Endodermal cell (in vitro differentiated cells): ENCODE measurements at regions not wholly inside any gene's neighbourhood (a gene's known extent, or its start where the extent isn't known, plus 50 kb on each side); places are given as distances from the start of the nearest gene placed in this dataset.

Source experiments
- DNase-seq: peaks from one replicate; pipeline ENCODE4 v3.0.0-alpha.2; 2017
- H3K27ac ChIP-seq: 2 replicates; pipeline ENCODE4 v1.5.1; 2013; ENCODE audit warnings: mild to moderate bottlenecking, low read depth, low read length, moderate library complexity
- H3K27me3 ChIP-seq: 2 replicates; pipeline ENCODE4 v1.6.1; 2013; ENCODE audit warnings: mild to moderate bottlenecking, low read length, moderate library complexity; ENCODE audit not compliant: insufficient read depth, control insufficient read depth, poor library complexity, severe bottlenecking
- H3K36me3 ChIP-seq: 2 replicates; pipeline ENCODE4 v1.7.0; 2013; ENCODE audit warnings: mild to moderate bottlenecking, low read length, moderate library complexity; ENCODE audit not compliant: control insufficient read depth, insufficient read depth
- H3K4me1 ChIP-seq: one replicate; pipeline ENCODE4 v1.7.0; 2013; ENCODE audit warnings: low read length; ENCODE audit not compliant: control insufficient read depth, insufficient read depth
- H3K4me3 ChIP-seq: 2 replicates; pipeline ENCODE4 v1.5.1; 2013; ENCODE audit warnings: mild to moderate bottlenecking, low read length, moderate library complexity
- H3K9ac ChIP-seq: 2 replicates; pipeline ENCODE4 v1.6.1; 2013; ENCODE audit warnings: mild to moderate bottlenecking, low read length, moderate library complexity; ENCODE audit not compliant: poor library complexity, severe bottlenecking; ENCODE audit errors: extremely low read depth
- H3K9me3 ChIP-seq: 2 replicates; pipeline ENCODE4 v1.6.1; 2013; ENCODE audit warnings: mild to moderate bottlenecking, low read length, moderate library complexity; ENCODE audit not compliant: control insufficient read depth
- H3K27ac Mint-ChIP-seq: 2 replicates; pipeline ENCODE4 v1.8.0; 2020; ENCODE audit warnings: mixed read lengths
- H3K27me3 Mint-ChIP-seq: 2 replicates; pipeline ENCODE4 v1.8.0; 2021; ENCODE audit warnings: mild to moderate bottlenecking, mixed read lengths; ENCODE audit not compliant: insufficient read depth
- H3K36me3 Mint-ChIP-seq: 2 replicates; pipeline ENCODE4 v1.8.0; 2020; ENCODE audit warnings: low read depth, mixed read lengths
- H3K4me1 Mint-ChIP-seq: 2 replicates; pipeline ENCODE4 v1.8.0; 2020; ENCODE audit warnings: mixed read lengths
- H3K4me3 Mint-ChIP-seq: 2 replicates; pipeline ENCODE4 v1.8.0; 2020; ENCODE audit warnings: mild to moderate bottlenecking, moderate library complexity, mixed read lengths
- H3K9me3 Mint-ChIP-seq: 2 replicates; pipeline ENCODE4 v1.8.0; 2020; ENCODE audit warnings: mild to moderate bottlenecking, mixed read lengths
- WGBS, 2 experiments: methylation state at CpG; one replicate each; pipeline versions ENCODE4 v1.1.5 to v1.1.7; 2013; ENCODE audit warnings: missing lambda C conversion rate in 2 of 2, mixed read lengths in 1 of 2; ENCODE audit not compliant: insufficient coverage in 1 of 2, insufficient read length in 1 of 2; 5-methylcytosine and 5-hydroxymethylcytosine counted together
- TF ChIP-seq, protein P1 (sequence below): fragments of 200-600 bp; sonication (generic); conservative IDR thresholded peaks from 2 replicates; pipeline ENCODE4 v1.5.0; 2021; ENCODE audit warnings: antibody characterized with exemption, mild to moderate bottlenecking

- Histone ChIP-seq H3K27me3 (no peaks in the 10 kb centered on the region), H3K9ac (no peak overlapping the region), H3K9me3 (no peaks in the 10 kb centered on the region), H3K36me3 (no peaks in the 10 kb centered on the region), H3K4me3 (no peak overlapping the region), H3K27ac (no peak overlapping the region), H3K4me1 (peaks cover 4% of the 10 kb centered on the region)
- H3K27ac Mint-ChIP-seq, result no peak overlapping the region
- H3K4me1 Mint-ChIP-seq, result peaks cover 15% of the 10 kb centered on the region
- TF ChIP-seq, protein P1, sequence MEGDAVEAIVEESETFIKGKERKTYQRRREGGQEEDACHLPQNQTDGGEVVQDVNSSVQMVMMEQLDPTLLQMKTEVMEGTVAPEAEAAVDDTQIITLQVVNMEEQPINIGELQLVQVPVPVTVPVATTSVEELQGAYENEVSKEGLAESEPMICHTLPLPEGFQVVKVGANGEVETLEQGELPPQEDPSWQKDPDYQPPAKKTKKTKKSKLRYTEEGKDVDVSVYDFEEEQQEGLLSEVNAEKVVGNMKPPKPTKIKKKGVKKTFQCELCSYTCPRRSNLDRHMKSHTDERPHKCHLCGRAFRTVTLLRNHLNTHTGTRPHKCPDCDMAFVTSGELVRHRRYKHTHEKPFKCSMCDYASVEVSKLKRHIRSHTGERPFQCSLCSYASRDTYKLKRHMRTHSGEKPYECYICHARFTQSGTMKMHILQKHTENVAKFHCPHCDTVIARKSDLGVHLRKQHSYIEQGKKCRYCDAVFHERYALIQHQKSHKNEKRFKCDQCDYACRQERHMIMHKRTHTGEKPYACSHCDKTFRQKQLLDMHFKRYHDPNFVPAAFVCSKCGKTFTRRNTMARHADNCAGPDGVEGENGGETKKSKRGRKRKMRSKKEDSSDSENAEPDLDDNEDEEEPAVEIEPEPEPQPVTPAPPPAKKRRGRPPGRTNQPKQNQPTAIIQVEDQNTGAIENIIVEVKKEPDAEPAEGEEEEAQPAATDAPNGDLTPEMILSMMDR, result peak; percentile 51
- DNase-seq, result no peak
- H3K9me3 Mint-ChIP-seq, result no peaks in the 10 kb centered on the region
- no peak overlapping the region for H3K4me3 Mint-ChIP-seq
- H3K27me3 Mint-ChIP-seq, result no peaks in the 10 kb centered on the region
- no peaks in the 10 kb centered on the region for H3K36me3 Mint-ChIP-seq
These were observed 53.3 kb upstream of the ZBED3 start for GRCh38 chr5:77140350-77140749.

DNA sequence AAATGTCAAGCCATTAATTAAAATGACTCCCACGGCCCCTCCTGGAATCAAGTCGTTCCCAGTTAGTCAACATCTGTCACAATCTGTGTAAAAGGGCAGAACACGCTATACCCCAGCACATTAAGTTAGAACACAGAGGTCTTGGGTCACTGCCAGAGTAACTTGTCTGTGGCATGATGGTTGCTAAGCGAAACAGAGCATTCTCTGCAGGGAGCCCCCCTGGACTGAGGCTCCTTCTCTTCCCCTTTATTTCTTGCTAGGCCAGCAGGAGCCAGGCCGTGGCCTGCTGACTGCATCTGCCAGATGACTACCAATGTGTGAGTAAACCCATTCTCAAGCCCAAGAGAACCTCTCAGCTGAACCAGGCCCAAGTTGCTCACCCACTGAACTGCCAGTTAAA is 51.9 kb upstream of the ZBED3 start:
- no peak overlapping the region for H3K4me3 ChIP-seq
- TF ChIP-seq, protein P1, result no peak
- H3K4me1 ChIP-seq, result peaks cover 4% of the 10 kb centered on the region
- Mint-ChIP-seq H3K36me3 (no peaks in the 10 kb centered on the region), H3K4me3 (no peak overlapping the region), H3K27me3 (peaks cover 2% of the 10 kb centered on the region), H3K9me3 (no peaks in the 10 kb centered on the region), H3K4me1 (peaks cover 14% of the 10 kb centered on the region), H3K27ac (peak overlapping the region; percentile 6)
- no peaks in the 10 kb centered on the region for H3K27me3 ChIP-seq
- no peaks in the 10 kb centered on the region for H3K9me3 ChIP-seq
- H3K36me3 ChIP-seq, result no peaks in the 10 kb centered on the region
- no peak overlapping the region for H3K9ac ChIP-seq
- WGBS, 2 experiments, result 87 to 89% methylated on average over 5 of the region's 5 CpGs
- no peak for DNase-seq
- peak overlapping the region; percentile 4 for H3K27ac ChIP-seq
